CD4-positive, alpha-beta T cell (primary cell): ENCODE measurements at regions not wholly inside any gene's neighbourhood (a gene's known extent, or its start where the extent isn't known, plus 50 kb on each side); places are given as distances from the start of the nearest gene placed in this dataset.

Experiments
- ATAC-seq: fragments of 200-7000 bp; cut with Tn5 transposase; one replicate; pipeline ENCODE4 v1.10.0; 2022; ENCODE audit warnings: mild to moderate bottlenecking; ENCODE audit not compliant: poor library complexity
- CTCF ChIA-PET: fragments of 350-600 bp; sonication (Branson Sonifier 250); formaldehyde crosslinking; loops from one replicate; lab custom pipeline; 2021; ENCODE audit warnings: antibody characterized with exemption, inconsistent platforms; lab: Charles Lee
- POLR2A ChIA-PET: fragments of 350-600 bp; sonication (Branson Sonifier 250); formaldehyde crosslinking; loops from one replicate; lab custom pipeline; 2021; ENCODE audit warnings: antibody characterized with exemption, inconsistent platforms; lab: Charles Lee
- DNase-seq, 14 experiments: peaks; one replicate each; pipeline ENCODE4 v3.0.0-alpha.2; 2013 to 2020; ENCODE audit warnings: mixed read lengths in 2 of 14
- H3K27ac ChIP-seq, 2 donors: one replicate each; pipeline versions ENCODE4 v1.5.1 to v1.7.0; 2013; ENCODE audit warnings: low read length in 2 of 2, low read depth in 1 of 2, mild to moderate bottlenecking in 1 of 2
- H3K27me3 ChIP-seq, 2 experiments: 1 replicate in 1 of 2; 2 replicates in 1 of 2; pipeline versions ENCODE4 v1.6.1 to v1.7.0; 2013; ENCODE audit warnings: low read length in 2 of 2, control low read depth in 1 of 2, mild to moderate bottlenecking in 1 of 2, moderate library complexity in 1 of 2; ENCODE audit not compliant: insufficient read depth in 2 of 2, control insufficient read depth in 1 of 2
- H3K36me3 ChIP-seq: one replicate; pipeline ENCODE4 v1.6.1; 2013; ENCODE audit warnings: low read length, control low read depth; ENCODE audit not compliant: insufficient read depth
- H3K4me1 ChIP-seq: one replicate; pipeline ENCODE4 v1.6.1; 2013; ENCODE audit warnings: low read length, control low read depth; ENCODE audit not compliant: insufficient read depth
- H3K4me3 ChIP-seq: one replicate; pipeline ENCODE4 v1.5.1; 2013; ENCODE audit warnings: mild to moderate bottlenecking, low read length, moderate library complexity
- H3K9me3 ChIP-seq, 2 experiments: 1 replicate in 1 of 2; 2 replicates in 1 of 2; pipeline versions ENCODE4 v1.6.1 to v1.7.0; 2013; ENCODE audit warnings: low read length in 2 of 2, mild to moderate bottlenecking in 2 of 2, control low read depth in 1 of 2, moderate library complexity in 1 of 2; ENCODE audit not compliant: control insufficient read depth in 1 of 2, insufficient read depth in 1 of 2
- H3K27ac Mint-ChIP-seq: one replicate; pipeline ENCODE4 v1.8.0; 2020; ENCODE audit warnings: mixed read lengths
- H3K27me3 Mint-ChIP-seq: one replicate; pipeline ENCODE4 v1.8.0; 2021; ENCODE audit warnings: mixed read lengths
- H3K36me3 Mint-ChIP-seq: one replicate; pipeline ENCODE4 v1.8.0; 2021; ENCODE audit warnings: low read depth, mixed read lengths
- H3K4me1 Mint-ChIP-seq: one replicate; pipeline ENCODE4 v1.8.0; 2021; ENCODE audit warnings: low read depth, mixed read lengths
- H3K4me3 Mint-ChIP-seq: one replicate; pipeline ENCODE4 v1.8.0; 2020; ENCODE audit warnings: mild to moderate bottlenecking, mixed read lengths
- H3K9me3 Mint-ChIP-seq: one replicate; pipeline ENCODE4 v1.8.0; 2020; ENCODE audit warnings: mixed read lengths
- CTCF ChIP-seq: fragments of 200-600 bp; IDR thresholded peaks from one replicate; pipeline ENCODE4 v1.8.0; 2022; ENCODE audit warnings: antibody characterized with exemption, mild to moderate bottlenecking
- intact Hi-C, 2 experiments: fragments of 100-400 bp; cut with DNase I in 1 of 2; cut with micrococcal nuclease in 1 of 2; formaldehyde crosslinking; loops; one replicate each; pipeline versions ENCODE4 v1.15.1 to v1.9.0; 2023 to 2025; cut with DNase I, micrococcal nuclease

GRCh38 chr15:35727627-35728026, 181.7 kb upstream of the DPH6 start:
- CTCF ChIA-PET = no interaction called here
- no peaks in the 10 kb centered on the region for H3K4me1 Mint-ChIP-seq
- intact Hi-C loops = no loop called here
- H3K4me1 ChIP-seq = no peaks in the 10 kb centered on the region
- no peak overlapping the region for H3K4me3 ChIP-seq
- no peak overlapping the region for H3K27ac Mint-ChIP-seq
- TF ChIP-seq CTCF = no peak
- H3K9me3 Mint-ChIP-seq = peaks cover 2% of the 10 kb centered on the region
- H3K9me3 ChIP-seq = peaks cover 0 to 3% of the 10 kb centered on the region in 2 experiments
- H3K27me3 Mint-ChIP-seq = no peaks in the 10 kb centered on the region
- DNase-seq (no peak), ATAC-seq (no peak)
- no peaks in the 10 kb centered on the region for H3K27me3 ChIP-seq
- H3K27ac ChIP-seq = no peak overlapping the region
- no peaks in the 10 kb centered on the region for H3K36me3 ChIP-seq
- POLR2A ChIA-PET = no interaction called here
- no peak overlapping the region for H3K4me3 Mint-ChIP-seq
- no peaks in the 10 kb centered on the region for H3K36me3 Mint-ChIP-seq

GRCh38 chr15:35728219-35728940, 182.4 kb upstream of the DPH6 start:
- CTCF ChIA-PET = no interaction called here

GRCh38 chr15:35736150-35736549, 190.2 kb upstream of the DPH6 start:
- no peak overlapping the region for H3K4me3 ChIP-seq
- no peak overlapping the region for H3K27ac ChIP-seq
- DNase-seq (no peak), ATAC-seq (no peak)
- POLR2A ChIA-PET = no interaction called here
- no peaks in the 10 kb centered on the region for H3K36me3 Mint-ChIP-seq
- CTCF ChIA-PET = no interaction called here
- H3K9me3 ChIP-seq = no peaks in the 10 kb centered on the region
- H3K36me3 ChIP-seq = no peaks in the 10 kb centered on the region
- H3K27me3 ChIP-seq = no peaks in the 10 kb centered on the region
- TF ChIP-seq CTCF = no peak
- no peaks in the 10 kb centered on the region for H3K4me1 ChIP-seq
- no peaks in the 10 kb centered on the region for H3K4me1 Mint-ChIP-seq
- intact Hi-C loops = no loop called here
- H3K27ac Mint-ChIP-seq = no peak overlapping the region
- peaks cover 9% of the 10 kb centered on the region for H3K27me3 Mint-ChIP-seq
- no peaks in the 10 kb centered on the region for H3K9me3 Mint-ChIP-seq
- no peak overlapping the region for H3K4me3 Mint-ChIP-seq

More at GRCh38 chr15:35728219-35728940, 182.4 kb upstream of the DPH6 start:
- peaks cover 0 to 3% of the 10 kb centered on the region in 2 experiments for H3K9me3 ChIP-seq
- Mint-ChIP-seq H3K27me3 (no peaks in the 10 kb centered on the region), H3K36me3 (no peaks in the 10 kb centered on the region), H3K4me1 (no peaks in the 10 kb centered on the region), H3K4me3 (no peak overlapping the region), H3K9me3 (peaks cover 2% of the 10 kb centered on the region), H3K27ac (no peak overlapping the region)
- H3K4me1 ChIP-seq = no peaks in the 10 kb centered on the region
- POLR2A ChIA-PET = no interaction called here
- H3K27ac ChIP-seq = no peak overlapping the region
- ATAC-seq = no peak
- H3K36me3 ChIP-seq = no peaks in the 10 kb centered on the region
- no peak for TF ChIP-seq CTCF
- no peak overlapping the region for H3K4me3 ChIP-seq
- H3K27me3 ChIP-seq = no peaks in the 10 kb centered on the region
- DNase-seq = no peak
- intact Hi-C loops = no loop called here
